ENCODE measurements at regions not wholly inside any gene's neighbourhood (a gene's known extent, or its start where the extent isn't known, plus 50 kb on each side); places are given as distances from the start of the nearest gene placed in this dataset.

DNA sequence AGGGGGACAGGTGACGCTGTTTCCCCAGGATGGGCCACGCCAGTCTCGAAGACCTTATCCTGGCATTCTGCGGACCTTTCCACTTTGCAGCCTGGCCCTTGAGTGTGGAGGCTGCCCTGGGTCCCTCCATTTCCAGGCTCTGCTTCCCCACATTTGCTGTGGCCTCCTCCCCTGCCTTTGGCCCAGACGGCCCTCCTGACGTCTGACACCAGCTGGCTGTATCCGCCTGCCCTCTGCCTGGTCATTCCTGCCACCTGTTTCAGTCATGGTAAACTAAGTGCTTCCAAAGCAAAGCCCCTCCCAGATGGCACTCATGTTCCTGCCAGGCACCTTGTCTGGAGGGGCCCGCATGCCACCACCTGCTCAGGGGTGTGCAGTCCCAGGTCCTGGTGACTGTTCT lies 95.1 kb downstream of the ASB1 start:
- H3K27ac ChIP-seq: no peak overlapping the region
- TF ChIP-seq, protein P1, sequence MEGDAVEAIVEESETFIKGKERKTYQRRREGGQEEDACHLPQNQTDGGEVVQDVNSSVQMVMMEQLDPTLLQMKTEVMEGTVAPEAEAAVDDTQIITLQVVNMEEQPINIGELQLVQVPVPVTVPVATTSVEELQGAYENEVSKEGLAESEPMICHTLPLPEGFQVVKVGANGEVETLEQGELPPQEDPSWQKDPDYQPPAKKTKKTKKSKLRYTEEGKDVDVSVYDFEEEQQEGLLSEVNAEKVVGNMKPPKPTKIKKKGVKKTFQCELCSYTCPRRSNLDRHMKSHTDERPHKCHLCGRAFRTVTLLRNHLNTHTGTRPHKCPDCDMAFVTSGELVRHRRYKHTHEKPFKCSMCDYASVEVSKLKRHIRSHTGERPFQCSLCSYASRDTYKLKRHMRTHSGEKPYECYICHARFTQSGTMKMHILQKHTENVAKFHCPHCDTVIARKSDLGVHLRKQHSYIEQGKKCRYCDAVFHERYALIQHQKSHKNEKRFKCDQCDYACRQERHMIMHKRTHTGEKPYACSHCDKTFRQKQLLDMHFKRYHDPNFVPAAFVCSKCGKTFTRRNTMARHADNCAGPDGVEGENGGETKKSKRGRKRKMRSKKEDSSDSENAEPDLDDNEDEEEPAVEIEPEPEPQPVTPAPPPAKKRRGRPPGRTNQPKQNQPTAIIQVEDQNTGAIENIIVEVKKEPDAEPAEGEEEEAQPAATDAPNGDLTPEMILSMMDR (IDR thresholded peaks at IDR 0.05): no peak
- TF ChIP-seq POLR2A (IDR thresholded peaks at IDR 0.05): no peak
- H3K27me3 ChIP-seq: peaks cover 0 to 3% (median 0%) of the 10 kb centered on the region in 4 donors
- H3K4me1 ChIP-seq: peaks cover 0 to 8% (median 0%) of the 10 kb centered on the region in 3 donors
- peaks cover 0 to 13% (median 6%) of the 10 kb centered on the region in 3 donors for H3K9me3 ChIP-seq
- no peak overlapping the region for H3K4me3 ChIP-seq
- no peaks in the 10 kb centered on the region for H3K36me3 ChIP-seq
- 85 to 86% methylated on average over 5 of the region's 8 CpGs for WGBS, 2 donors
- no peak for DNase-seq
- intact Hi-C loops (cut with DNase I): no loop called here

DNA sequence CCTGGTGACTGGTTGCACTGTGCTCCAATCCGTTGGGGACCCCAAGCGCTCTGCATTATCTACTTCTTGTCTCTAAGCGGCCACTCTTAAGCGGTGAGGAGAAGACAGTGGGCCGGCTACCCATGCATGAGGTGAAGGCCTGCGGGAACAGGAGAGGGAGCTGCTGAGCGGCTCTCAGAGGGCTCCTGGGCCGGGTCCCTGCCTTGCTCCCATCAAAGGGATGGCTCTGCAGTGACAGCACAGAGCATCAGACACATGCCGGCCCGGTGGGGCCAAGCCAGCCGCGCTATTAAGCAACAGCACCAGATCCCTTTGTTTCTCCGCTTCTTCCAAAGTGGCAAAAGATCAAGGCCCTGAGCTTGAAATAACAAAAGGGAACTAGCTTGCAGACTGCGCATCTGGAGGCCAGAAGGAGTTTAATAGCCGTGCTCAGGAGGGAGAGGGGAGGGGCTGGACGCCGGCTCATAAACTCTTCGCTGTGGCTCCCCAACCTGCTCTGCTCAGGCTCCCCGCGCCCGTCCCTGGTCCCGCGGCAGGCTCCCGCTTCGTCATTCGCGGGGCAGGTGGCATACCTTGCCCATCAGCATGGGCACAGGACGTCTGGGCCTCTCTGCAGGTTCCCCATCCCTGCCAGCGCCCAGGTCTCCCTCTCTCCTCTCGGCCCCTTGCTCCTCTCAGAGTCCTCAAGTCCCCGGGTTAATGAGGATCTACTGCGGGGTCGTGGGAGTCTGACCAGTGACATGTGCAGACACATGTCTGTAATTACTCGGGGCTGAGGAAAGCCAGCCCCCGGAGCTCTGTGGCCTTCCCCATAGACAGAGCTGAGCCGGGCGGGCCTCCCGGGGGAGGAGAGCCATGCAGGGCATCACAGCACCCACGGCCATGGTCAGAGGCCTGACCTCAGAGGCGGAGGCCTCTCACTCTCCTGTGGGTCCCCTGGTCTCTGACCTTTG lies 96.7 kb downstream of the ASB1 start:
- Histone ChIP-seq H3K36me3 (no peaks in the 10 kb centered on the region), H3K27me3 (peaks cover 0 to 3% (median 0%) of the 10 kb centered on the region in 4 donors), H3K4me3 (no peak overlapping the region), H3K27ac (peak overlapping the region in 3 of 4 donors; percentile 63 to 70 (median 68)), H3K4me1 (peaks cover 0 to 8% (median 0%) of the 10 kb centered on the region in 3 donors), H3K9me3 (no peaks in the 10 kb centered on the region)
- TF ChIP-seq POLR2A (IDR thresholded peaks at IDR 0.05): no peak
- TF ChIP-seq, protein P1 (IDR thresholded peaks at IDR 0.05): peak in 4 of 6 experiments; percentile 4 to 28 (median 13)
- intact Hi-C loops (cut with DNase I): no loop called here
- WGBS, 2 donors: 13 to 62% methylated on average over 3 to 24 of the region's 40 CpGs
- DNase-seq: no peak

DNA sequence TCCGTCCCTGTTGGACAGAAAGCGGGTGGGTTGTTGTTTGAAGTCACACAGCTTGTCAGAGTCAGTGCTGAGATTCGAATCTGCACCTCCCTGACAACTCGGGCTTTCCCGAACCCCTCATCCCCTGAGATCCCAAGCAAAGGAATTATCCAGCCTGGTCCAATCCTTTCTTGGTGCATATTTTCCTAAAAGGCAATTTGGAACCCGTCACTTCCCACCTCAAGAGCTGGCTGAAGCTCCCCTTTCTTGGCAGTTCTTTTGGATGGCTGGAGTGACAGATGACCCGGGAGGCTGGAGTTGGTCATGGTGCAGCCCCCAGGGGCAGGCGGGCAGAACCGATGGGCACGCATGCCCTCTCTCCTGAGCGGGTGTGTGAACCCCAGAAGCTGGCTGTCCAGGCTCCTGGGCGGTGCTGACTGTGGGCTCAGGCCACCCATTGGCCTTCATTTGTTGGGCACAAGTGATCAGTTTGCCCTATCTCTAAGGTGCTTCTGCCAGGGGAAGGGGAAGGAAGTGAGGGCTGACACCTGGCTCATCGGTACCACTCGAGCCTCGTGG lies 97.8 kb downstream of the ASB1 start:
- H3K4me3 ChIP-seq: no peak overlapping the region
- no peak for DNase-seq
- intact Hi-C loops (cut with DNase I): no loop called here
- H3K27me3 ChIP-seq: peaks cover 0 to 3% (median 0%) of the 10 kb centered on the region in 4 donors
- no peaks in the 10 kb centered on the region for H3K36me3 ChIP-seq
- peaks cover 0 to 14% (median 0%) of the 10 kb centered on the region in 3 donors for H3K4me1 ChIP-seq
- no peak for TF ChIP-seq POLR2A (IDR thresholded peaks at IDR 0.05)
- TF ChIP-seq, protein P1 (IDR thresholded peaks at IDR 0.05): no peak
- 82 to 93% methylated on average over 7 to 13 of the region's 15 CpGs for WGBS, 2 donors
- H3K27ac ChIP-seq: peak overlapping the region in 2 of 4 donors; percentile 63 to 68
- H3K9me3 ChIP-seq: no peaks in the 10 kb centered on the region

DNA sequence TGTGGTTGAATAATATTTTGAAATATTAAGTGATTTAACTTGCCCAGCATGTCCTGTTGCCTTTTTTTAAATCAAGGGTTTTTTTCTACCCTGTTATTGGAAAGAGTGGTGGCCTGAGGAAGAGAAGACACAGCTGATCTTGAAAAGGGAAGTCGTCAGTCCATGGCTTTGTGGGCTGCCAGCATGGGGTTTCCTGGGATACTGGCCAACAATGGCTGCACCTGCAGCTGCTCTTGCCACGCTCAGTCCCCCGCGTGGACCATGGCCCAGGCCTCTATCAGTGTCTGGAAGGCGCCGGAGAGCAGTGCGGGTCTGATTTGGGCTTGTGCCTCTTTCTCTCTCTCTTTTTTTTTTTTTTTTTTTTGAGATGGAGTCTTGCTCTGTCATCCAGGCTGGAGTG lies 99.3 kb downstream of the ASB1 start:
- peaks cover 0 to 3% (median 0%) of the 10 kb centered on the region in 4 donors for H3K27me3 ChIP-seq
- no peaks in the 10 kb centered on the region for H3K36me3 ChIP-seq
- 61 to 69% methylated on average over 7 of the region's 7 CpGs for WGBS, 2 donors
- DNase-seq: no peak
- H3K9me3 ChIP-seq: peaks cover 0 to 5% (median 3%) of the 10 kb centered on the region in 3 donors
- H3K4me3 ChIP-seq: no peak overlapping the region
- H3K27ac ChIP-seq: no peak overlapping the region
- TF ChIP-seq POLR2A (IDR thresholded peaks at IDR 0.05): no peak
- TF ChIP-seq, protein P1 (IDR thresholded peaks at IDR 0.05): no peak
- H3K4me1 ChIP-seq: peaks cover 0 to 19% (median 0%) of the 10 kb centered on the region in 3 donors
- intact Hi-C loops (cut with DNase I): no loop called here

DNA sequence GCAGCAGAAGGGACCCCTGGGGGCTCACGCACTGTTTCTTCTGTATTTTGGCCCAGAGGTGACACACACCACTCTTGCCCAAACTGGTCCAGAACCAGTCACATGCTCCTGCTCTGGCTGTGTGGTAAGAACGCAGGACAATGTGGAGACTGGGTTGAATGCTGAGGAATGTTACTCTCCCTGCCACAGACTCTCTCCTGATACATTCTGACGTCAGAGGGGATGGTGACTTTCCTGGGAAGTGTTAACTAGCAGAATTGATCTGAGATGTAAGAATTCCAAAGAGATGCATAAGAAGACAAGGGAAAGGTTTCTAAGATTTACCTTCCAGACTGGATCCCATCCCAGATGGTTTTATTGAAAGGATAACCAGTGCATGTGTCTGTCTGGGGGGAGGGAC lies 100.8 kb downstream of the ASB1 start:
- 13 to 65% methylated on average over 2 to 3 of the region's 3 CpGs for WGBS, 2 donors
- no peaks in the 10 kb centered on the region for H3K36me3 ChIP-seq
- intact Hi-C loops (cut with DNase I): no loop called here
- peaks cover 0 to 19% (median 0%) of the 10 kb centered on the region in 3 donors for H3K4me1 ChIP-seq
- no peak overlapping the region for H3K27ac ChIP-seq
- no peak for DNase-seq
- TF ChIP-seq, protein P1 (IDR thresholded peaks at IDR 0.05): no peak
- TF ChIP-seq POLR2A (IDR thresholded peaks at IDR 0.05): no peak
- H3K9me3 ChIP-seq: peaks cover 0 to 20% (median 13%) of the 10 kb centered on the region in 3 donors
- no peak overlapping the region for H3K4me3 ChIP-seq
- peaks cover 0 to 3% (median 0%) of the 10 kb centered on the region in 4 donors for H3K27me3 ChIP-seq
